Uterus (tissue), 2 donors: ENCODE measurements at regions not wholly inside any gene's neighbourhood (a gene's known extent, or its start where the extent isn't known, plus 50 kb on each side); places are given as distances from the start of the nearest gene placed in this dataset.

Source experiments
- POLR2A ChIP-seq, 2 donors: fragments of 450-650 bp; IDR thresholded peaks; one replicate each; pipeline ENCODE4 v1.6.1; 2016; ENCODE audit warnings: antibody characterized with exemption in 2 of 2, mild to moderate bottlenecking in 1 of 2, moderate library complexity in 1 of 2
- TF ChIP-seq, protein P1 (sequence below), 4 experiments: fragments of 200-600 bp in 2 of 4; fragments of 450-650 bp in 2 of 4; sonication (generic) in 2 of 4; IDR thresholded peaks; one replicate each; pipeline ENCODE4 v1.5.1; 2016 to 2019; ENCODE audit warnings: antibody characterized with exemption in 4 of 4, mild to moderate bottlenecking in 2 of 4, moderate library complexity in 1 of 4

DNA sequence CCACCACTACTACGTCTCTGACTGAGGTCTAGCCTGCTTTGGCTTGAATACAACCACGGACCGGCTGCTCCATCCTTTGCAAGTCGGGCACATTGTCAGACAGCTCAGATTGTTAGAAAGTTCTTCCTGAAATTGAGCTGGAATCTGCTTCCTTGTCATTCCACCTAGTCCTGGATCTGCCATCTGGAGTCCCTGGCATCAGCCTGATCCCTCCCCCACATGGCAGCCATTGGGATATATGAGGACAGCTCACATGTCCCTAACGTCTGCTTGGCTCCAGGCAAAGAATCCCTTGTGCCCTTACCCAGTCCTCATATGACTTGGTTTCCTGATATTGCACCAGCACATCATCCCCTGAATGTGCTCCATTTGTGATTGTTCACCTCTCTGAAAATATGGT, 56.3 kb upstream of the SYT6 start:
- TF ChIP-seq, protein P1, sequence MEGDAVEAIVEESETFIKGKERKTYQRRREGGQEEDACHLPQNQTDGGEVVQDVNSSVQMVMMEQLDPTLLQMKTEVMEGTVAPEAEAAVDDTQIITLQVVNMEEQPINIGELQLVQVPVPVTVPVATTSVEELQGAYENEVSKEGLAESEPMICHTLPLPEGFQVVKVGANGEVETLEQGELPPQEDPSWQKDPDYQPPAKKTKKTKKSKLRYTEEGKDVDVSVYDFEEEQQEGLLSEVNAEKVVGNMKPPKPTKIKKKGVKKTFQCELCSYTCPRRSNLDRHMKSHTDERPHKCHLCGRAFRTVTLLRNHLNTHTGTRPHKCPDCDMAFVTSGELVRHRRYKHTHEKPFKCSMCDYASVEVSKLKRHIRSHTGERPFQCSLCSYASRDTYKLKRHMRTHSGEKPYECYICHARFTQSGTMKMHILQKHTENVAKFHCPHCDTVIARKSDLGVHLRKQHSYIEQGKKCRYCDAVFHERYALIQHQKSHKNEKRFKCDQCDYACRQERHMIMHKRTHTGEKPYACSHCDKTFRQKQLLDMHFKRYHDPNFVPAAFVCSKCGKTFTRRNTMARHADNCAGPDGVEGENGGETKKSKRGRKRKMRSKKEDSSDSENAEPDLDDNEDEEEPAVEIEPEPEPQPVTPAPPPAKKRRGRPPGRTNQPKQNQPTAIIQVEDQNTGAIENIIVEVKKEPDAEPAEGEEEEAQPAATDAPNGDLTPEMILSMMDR (IDR thresholded peaks at IDR 0.05), result no peak
- TF ChIP-seq POLR2A (IDR thresholded peaks at IDR 0.05), result no peak
